Fibroblast of mammary gland (primary cell): ENCODE measurements at regions not wholly inside any gene's neighbourhood (a gene's known extent, or its start where the extent isn't known, plus 50 kb on each side); places are given as distances from the start of the nearest gene placed in this dataset.

Experiments
- DNase-seq: peaks from one replicate; pipeline ENCODE4 v3.0.0-alpha.2; 2010; ENCODE audit warnings: low read depth
- H3K4me3 ChIP-seq: 2 replicates; pipeline ENCODE4 v1.5.1; 2011; ENCODE audit warnings: low read depth, mild to moderate bottlenecking, low read length, moderate library complexity; ENCODE audit not compliant: control insufficient read depth
- TF ChIP-seq, protein P1 (sequence below): conservative IDR thresholded peaks from 2 replicates; pipeline ENCODE4 v1.5.1; 2011; ENCODE audit warnings: low read depth, low read length, inconsistent platforms; ENCODE audit not compliant: control insufficient read depth, insufficient read depth

DNA sequence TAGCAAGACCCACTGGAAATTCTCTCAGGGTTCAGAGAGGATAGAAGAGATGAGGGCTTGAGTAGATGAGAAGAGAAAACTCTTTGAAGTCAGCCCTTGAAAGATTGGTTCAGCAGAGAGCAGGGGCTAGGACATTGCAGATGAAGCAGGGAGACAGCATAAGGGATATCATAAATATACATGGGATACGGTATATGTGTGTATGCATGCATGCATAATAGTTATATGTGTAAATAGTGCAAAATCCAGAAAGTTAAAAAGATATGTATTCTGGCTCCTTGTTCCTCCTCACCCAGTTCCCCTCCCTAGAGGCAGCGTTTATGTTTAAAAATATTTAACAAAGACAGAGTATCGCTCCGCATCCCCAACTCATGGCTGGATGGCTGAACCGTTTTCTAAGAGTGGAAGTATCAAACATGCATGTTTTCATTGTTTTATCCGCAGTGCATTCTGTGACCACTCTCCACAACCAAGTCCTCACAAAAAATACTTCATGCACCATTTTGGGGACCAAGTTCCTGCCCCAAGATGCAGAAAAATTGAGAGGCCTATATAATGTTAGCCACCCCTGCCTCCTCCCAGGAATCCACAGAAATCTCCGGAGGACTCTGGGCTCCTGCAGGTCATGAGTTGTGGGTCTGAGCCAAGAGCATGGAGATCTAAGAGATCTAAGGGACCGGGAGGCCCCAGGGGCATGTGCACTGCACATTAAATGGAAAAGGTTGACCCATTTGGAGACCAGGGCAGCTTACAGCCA is 119.5 kb downstream of the MTX3 start:
- TF ChIP-seq, protein P1, sequence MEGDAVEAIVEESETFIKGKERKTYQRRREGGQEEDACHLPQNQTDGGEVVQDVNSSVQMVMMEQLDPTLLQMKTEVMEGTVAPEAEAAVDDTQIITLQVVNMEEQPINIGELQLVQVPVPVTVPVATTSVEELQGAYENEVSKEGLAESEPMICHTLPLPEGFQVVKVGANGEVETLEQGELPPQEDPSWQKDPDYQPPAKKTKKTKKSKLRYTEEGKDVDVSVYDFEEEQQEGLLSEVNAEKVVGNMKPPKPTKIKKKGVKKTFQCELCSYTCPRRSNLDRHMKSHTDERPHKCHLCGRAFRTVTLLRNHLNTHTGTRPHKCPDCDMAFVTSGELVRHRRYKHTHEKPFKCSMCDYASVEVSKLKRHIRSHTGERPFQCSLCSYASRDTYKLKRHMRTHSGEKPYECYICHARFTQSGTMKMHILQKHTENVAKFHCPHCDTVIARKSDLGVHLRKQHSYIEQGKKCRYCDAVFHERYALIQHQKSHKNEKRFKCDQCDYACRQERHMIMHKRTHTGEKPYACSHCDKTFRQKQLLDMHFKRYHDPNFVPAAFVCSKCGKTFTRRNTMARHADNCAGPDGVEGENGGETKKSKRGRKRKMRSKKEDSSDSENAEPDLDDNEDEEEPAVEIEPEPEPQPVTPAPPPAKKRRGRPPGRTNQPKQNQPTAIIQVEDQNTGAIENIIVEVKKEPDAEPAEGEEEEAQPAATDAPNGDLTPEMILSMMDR: no peak

DNA sequence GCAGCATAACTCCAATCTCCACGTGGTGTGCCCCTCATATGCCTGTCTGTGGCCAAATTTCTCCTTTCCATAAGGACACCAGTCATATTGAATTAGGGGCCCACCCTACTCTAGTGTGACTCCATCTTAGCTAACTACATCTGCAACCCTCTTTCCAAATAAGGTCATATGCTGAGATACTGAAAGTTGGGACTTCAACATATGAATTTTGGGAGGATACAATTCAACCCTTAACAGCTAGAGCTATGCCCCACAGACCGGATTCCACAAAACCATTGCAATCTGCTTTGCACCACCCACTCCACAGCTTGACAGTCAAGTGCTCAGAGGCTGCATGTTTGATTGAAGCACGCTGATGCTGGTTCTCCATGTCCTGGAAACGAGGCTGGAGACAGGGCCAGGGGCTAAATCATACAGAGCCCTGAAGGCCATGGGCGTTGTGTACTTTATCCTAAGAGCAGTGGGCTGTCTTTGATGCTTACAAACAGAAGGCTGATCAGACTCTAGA is 122.8 kb downstream of the MTX3 start:
- TF ChIP-seq, protein P1: no peak
- no peak overlapping the region for H3K4me3 ChIP-seq
- DNase-seq: no peak

More for the DNA sequence above, 119.5 kb downstream of the MTX3 start:
- no peak overlapping the region for H3K4me3 ChIP-seq
- DNase-seq: no peak

DNA sequence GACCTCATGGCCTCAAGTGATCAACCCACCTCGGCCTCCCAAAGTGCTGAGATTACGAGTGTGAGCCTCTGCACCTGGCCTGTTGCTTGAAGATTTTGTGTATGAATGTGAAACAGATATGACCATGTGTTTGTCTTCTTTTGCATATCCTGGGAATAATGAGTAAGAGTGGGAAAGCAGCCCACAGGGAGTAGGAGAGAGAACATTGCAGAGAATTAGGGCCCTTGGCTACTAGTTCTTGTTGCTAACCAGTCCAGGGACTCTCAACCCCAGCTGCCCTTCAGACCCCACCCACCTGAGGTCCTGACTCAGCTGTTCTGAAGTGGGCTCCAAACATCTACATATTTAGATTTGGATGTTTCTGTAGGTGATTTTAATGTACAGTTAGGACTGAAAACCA is 125.5 kb downstream of the MTX3 start:
- no peak for DNase-seq
- no peak overlapping the region for H3K4me3 ChIP-seq
- TF ChIP-seq, protein P1: no peak

DNA sequence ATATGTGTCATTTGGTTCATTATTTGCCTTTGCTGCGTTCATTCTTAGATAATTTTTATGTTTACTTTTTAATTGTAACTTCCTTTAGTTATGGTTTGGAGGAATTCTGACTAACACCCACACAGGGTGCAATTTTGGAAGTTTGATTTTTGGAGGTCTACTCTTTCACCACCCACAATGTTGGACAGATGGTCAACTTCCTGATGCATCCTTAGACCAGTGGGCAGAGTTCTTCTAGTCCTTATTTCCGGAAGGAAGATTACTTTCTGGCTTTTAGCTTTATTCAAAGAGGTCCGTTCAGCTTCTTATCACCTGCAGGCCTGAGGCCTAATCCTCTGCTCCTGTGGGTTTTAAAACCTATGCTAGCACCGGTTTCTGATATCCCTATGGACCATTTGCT is 126.7 kb downstream of the MTX3 start:
- no peak for DNase-seq
- TF ChIP-seq, protein P1: no peak
- H3K4me3 ChIP-seq: no peak overlapping the region

DNA sequence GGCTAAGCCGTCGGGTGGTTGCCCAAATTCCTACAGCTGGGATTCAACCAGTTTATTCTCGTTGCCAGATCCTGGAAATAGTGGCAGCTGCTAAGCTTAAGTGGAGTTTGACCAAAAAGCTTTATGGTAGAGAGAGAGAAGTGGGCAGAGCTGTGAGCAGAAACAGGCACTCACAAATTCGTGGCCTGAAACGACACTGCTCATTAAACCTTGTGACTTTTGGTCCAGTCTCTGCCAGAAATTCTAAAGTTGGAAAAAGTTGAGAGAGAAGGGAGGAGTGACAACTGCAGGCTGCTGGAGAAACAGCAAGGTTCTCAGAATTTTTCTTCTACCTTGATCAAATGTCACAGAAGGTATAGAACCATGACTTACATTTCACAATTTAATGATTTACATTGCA is 131.5 kb downstream of the MTX3 start:
- TF ChIP-seq, protein P1: no peak
- H3K4me3 ChIP-seq: no peak overlapping the region
- no peak for DNase-seq

DNA sequence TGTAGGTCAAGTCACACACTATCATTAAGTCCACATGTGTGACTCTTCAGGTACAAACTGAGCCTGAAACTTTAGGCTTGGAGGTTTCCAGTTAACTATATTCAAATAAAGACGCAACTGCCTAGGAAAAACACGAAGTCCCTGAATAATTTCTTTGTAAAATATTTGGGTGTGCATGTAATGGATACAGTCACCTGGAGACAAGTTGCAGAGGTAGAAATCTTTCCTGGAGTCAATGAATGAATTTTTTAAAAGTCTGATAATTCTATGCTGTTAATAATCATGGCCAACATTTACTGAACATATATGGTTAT is 132.7 kb downstream of the MTX3 start:
- TF ChIP-seq, protein P1: no peak
- H3K4me3 ChIP-seq: no peak overlapping the region
- no peak for DNase-seq

DNA sequence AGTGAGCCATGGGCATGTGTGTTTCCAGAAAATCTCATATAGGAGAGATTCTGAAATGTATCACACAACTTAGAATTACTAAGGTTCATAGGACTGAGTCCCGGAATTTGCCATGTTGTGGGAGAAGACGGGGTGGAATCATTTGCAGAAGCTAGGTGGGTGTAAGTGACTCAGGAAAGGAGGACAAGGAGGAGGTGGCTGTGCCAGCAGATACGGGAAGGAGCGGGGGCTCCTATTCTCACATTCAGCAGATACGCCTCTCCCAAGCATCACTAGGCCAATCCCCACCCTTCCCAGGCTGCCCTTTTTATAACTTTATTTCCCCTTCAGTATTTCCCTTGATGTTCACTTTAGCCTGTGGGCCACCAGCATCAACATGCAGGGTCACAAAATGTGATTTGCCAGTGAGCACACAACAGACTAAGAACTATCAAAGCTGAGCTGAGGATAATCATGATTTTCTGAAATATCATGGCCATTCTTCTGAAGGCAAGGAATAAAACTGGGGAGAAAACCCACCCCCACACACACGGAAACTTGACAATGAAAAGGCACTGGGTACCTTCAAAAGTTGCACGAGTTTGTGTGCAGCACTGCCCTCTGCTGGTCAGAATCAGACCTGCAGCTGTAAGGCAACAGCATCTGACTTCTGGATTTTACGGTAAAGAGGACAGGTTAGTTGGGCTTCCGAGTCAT is 133.2 kb downstream of the MTX3 start:
- TF ChIP-seq, protein P1: peak; percentile 98
- DNase-seq: peak; percentile 64
- H3K4me3 ChIP-seq: no peak overlapping the region
